ENCODE measurements at regions not wholly inside any gene's neighbourhood (a gene's known extent, or its start where the extent isn't known, plus 50 kb on each side); places are given as distances from the start of the nearest gene placed in this dataset.

GRCh38 chr4:19260346-19260745 lies 991.4 kb upstream of the SLIT2 start:
- peaks cover 8% of the 10 kb centered on the region for H3K9me3 ChIP-seq (ENCODE audit: control insufficient read depth, low read depth, low read length)
- H3K23ac ChIP-seq (ENCODE audit: insufficient read length, low read depth, low read length): no peak overlapping the region
- no peaks in the 10 kb centered on the region for H3K23me2 ChIP-seq (ENCODE audit: insufficient read length, low read depth, low read length, poor library complexity, severe bottlenecking)
- H3K9ac ChIP-seq (ENCODE audit: extremely low read depth, insufficient read length, low read length): no peak overlapping the region
- H3K4me2 ChIP-seq (ENCODE audit: insufficient read depth, insufficient read length, low read length): no peak overlapping the region
- no peaks in the 10 kb centered on the region for H3K4me1 ChIP-seq (ENCODE audit: insufficient read depth, low read length)
- H2BK120ac ChIP-seq (ENCODE audit: low read depth, low read length, poor library complexity, severe bottlenecking): no peak overlapping the region
- H2BK20ac ChIP-seq (ENCODE audit: low read depth, low read length, poor library complexity, severe bottlenecking): no peak overlapping the region
- H4K20me1 ChIP-seq (ENCODE audit: control insufficient read depth, insufficient read depth, insufficient read length): no peaks in the 10 kb centered on the region
- no peak overlapping the region for H2AK5ac ChIP-seq (ENCODE audit: insufficient read length, low read length)
- Mint-ChIP-seq H3K27me3 (ENCODE audit: low read depth) (no peaks in the 10 kb centered on the region), H3K9me3 (peaks cover 16 to 24% of the 10 kb centered on the region in 2 experiments), H3K4me1 (no peaks in the 10 kb centered on the region), H3K4me3 (no peak overlapping the region), H3K36me3 (ENCODE audit: insufficient read depth in 1 of 3, low read depth in 3 of 3) (peaks cover 10 to 23% (median 15%) of the 10 kb centered on the region in 3 experiments), H3K27ac (no peak overlapping the region)
- H2BK15ac ChIP-seq (ENCODE audit: low read depth, low read length): no peak overlapping the region
- no peaks in the 10 kb centered on the region for H3K79me1 ChIP-seq (ENCODE audit: insufficient read depth, low read depth, low read length, poor library complexity, severe bottlenecking)
- no peak for DNase-seq
- no peaks in the 10 kb centered on the region for H3K79me2 ChIP-seq (ENCODE audit: insufficient read depth, low read length)
- H3K14ac ChIP-seq (ENCODE audit: insufficient read depth, low read length): no peak overlapping the region
- H4K8ac ChIP-seq (replicated peaks; ENCODE audit: insufficient read length, low read depth, low read length): no peak overlapping the region
- no peak overlapping the region for H3K56ac ChIP-seq (ENCODE audit: insufficient read length, low read depth, low read length)
- no peak overlapping the region for H3K18ac ChIP-seq (ENCODE audit: insufficient read length, low read depth, low read length)
- H2AFZ ChIP-seq (ENCODE audit: low read length): no peak overlapping the region
- no peaks in the 10 kb centered on the region for H3K27me3 ChIP-seq (ENCODE audit: insufficient read depth, low read length)
- H2BK12ac ChIP-seq (ENCODE audit: insufficient read length, low read depth, low read length): no peak overlapping the region
- H4K5ac ChIP-seq (ENCODE audit: insufficient read length, low read depth, low read length): no peak overlapping the region
- H3T11ph ChIP-seq (ENCODE audit: low read length): no peak overlapping the region
- TF ChIP-seq CTCF (conservative IDR thresholded peaks at IDR 0.05): no peak
- H3K4ac ChIP-seq (ENCODE audit: low read depth, low read length): no peak overlapping the region
- WGBS (ENCODE audit: extremely low coverage, insufficient read length, low lambda C conversion rate): no CpG with 5 or more reads among the region's 2 CpGs
- no peak overlapping the region for H2BK5ac ChIP-seq (ENCODE audit: insufficient read length, low read length)
- H4K91ac ChIP-seq (ENCODE audit: insufficient read length, low read depth, low read length): no peak overlapping the region
- H3K27ac ChIP-seq (ENCODE audit: insufficient read length, low read depth, low read length): no peak overlapping the region
